ENCODE measurements at regions not wholly inside any gene's neighbourhood (a gene's known extent, or its start where the extent isn't known, plus 50 kb on each side); places are given as distances from the start of the nearest gene placed in this dataset.
"Not testable (repeated sequence)": the region's sequence is repeated elsewhere in the genome, so short reads cannot be mapped to it uniquely, and the experiment has no call there.

DNA sequence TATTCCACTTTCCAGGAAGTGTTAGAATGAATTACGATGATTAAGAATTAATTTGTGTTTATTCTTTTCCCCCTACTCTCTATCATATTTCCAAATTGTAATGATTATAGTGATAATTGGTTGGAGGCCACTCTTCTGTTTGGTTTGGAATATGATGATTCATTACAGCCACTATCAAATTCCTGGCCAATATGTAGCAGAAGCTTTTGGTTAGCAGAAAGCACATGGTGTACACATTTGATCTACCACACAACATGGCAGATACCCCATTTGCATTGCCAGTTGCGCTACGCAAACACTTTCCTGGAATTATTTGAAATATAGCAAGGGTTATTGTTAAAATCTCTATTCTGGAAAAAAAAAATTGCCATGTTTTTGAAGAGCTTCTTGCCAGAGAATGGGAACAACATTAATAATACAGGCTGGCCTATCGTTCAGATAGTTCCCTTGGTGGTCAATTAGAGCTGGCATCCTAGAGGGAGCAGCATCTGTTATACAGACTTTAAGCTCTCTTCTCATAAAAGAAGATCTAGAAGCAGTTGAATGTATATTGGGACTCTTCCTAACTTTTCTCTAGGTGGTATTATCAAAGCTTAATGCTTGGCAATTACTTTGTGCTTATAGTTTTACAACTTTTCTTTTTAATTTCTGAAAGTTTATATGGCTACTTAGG lies 455.0 kb upstream of the ACTBL2 start:
- peak; percentile 36 for DNase-seq

DNA sequence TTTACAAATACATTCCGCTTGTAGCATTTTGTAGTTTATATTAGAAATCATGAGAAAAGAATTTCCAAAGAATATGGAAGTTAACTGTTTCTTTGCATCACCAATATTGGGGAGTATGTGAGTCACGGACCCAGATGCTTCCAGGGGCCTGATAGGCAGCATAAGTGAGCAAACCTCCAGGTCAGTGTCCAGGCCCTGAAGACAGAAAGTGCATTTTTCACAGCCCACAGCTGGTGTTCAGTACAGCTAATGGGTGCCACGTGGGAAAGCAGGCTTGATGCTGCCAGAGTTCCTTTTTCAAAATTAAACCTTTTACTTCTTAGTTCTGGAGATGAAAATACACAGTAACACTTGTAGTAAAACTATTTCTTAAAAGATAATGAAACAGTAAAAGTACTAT lies 454.4 kb upstream of the ACTBL2 start:
- peak; percentile 55 for DNase-seq

DNA sequence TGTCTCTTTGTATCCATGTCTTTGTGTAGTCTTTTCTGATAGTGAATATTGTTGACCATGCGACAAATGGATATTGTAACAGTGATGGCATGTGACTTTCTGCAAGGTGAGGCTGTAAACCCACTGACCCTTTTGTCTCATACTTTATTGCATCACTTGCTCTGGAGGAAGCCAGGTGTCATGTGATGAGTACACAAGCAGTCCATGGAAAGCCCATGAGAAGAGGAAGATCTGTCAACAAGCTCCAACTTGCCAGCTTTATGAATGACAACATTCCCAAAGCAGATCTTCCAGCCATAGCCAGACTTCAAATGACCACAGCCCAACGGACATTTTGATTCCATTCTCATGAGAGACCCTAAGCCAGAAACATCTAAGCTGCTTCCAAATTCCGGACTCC lies 450.1 kb upstream of the ACTBL2 start:
- no peak for DNase-seq

DNA sequence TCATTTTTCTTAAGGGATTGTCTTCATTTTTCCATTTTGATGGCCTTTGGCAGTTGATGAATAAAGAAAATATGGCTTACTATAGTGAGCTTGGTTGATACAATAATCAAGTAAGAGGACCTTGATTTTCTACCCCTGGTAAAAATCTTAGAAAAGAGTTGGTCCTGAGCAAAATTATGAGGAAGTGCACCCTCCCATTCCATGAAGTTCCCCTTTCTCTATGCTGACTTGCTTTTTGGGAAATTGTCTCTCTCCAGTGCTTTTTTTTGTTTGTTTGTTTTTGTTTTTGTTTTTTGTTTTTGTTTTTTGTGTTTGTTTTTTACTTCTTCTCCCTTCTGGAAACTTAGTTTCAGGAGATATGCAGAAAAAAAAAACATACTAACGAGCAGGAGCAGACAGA lies 449.2 kb upstream of the ACTBL2 start:
- DNase-seq: no peak

DNA sequence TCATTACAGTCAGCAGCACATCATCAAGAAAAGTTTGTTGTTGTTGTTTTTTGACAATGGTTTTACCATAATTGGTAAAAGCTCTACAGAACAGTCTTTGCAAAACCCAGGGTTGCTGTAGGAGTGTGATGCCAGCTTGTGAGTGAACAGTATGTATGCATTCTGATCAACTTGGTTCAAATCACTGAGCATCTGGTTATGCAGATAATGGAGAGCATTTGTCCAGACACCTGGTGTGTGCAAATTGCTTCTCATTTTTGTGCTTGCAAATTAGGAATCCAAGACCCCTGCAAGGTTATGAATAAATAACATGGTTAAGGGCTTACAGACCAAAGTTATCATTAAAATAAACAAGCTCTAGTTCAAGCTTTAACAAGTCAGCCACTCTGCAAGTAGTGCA lies 448.7 kb upstream of the ACTBL2 start:
- DNase-seq: no peak

DNA sequence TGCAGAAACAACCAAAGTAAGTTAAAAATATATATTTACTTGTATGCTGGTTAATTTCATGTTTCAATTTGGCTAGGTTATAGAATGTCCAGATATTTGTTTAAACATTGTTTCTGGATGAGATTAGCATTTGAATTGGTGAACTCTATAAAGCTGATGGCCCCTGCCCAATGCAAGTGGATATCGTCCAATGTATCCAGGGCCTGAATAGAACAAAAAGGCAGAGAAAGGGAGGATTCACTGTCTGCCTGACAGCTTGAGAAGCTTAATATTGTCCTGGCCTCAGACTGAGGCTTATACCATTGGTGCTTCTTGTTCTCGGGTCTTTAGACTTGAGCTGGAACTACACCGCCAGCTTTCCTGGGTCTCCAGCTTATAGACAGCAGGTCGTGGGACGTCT lies 446.7 kb upstream of the ACTBL2 start:
- no peak for DNase-seq

DNA sequence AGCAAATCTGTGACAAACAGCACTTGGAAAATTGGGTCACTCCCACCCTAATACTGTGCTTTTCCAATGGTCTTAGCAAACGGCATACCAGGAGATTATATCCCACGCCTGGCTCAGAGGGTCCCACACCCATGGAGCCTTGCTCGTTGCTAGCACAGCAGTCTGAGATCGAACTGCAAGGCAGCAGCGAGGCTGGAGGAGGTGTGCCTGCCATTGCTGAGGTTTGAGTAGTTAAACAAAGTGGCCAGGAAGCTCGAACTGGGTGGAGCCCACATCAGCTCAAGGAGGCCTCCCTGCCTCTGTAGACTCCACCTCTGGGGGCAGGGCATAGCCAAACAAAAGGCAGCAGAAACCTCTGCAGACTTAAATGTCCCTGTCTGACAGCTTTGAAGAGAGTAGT lies 440.5 kb upstream of the ACTBL2 start:
- not testable (repeated sequence) for DNase-seq

DNA sequence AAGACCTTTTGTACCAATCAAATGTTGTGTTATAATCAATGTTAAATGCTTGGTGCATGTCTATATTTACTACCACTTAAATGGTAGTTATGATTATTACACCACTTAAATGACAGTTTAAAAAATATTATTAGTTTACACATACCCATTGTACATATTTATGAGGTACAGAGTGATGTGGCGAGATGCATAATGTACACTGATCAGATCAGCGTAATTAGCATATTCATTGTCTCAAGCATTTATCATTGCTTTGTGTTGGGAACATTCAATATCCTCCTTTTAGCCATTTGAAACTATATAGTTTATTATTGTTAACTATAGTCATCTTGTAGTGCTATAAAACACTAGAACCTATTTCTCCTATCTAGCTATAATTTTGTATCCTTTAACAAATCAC lies 434.4 kb upstream of the ACTBL2 start:
- DNase-seq: no peak

DNA sequence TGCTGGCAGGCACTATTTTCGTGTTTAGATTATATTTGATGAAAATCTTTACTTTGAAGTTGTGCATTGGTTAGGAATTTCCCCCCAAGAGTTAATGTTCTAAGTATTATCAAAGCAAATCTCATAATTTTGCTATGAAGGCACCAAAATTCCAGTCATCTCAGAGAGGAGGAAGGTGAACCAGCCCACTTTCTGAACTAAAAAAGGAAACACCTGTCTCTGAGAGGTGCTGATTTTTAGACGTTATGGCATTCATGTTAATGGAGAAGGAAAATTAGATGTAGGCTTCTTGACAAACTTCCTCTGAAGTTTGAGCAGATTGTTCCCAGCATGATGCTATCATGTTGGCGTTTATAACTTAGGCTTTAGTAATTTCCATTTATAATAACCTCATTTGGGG lies 432.9 kb upstream of the ACTBL2 start:
- no peak for DNase-seq

DNA sequence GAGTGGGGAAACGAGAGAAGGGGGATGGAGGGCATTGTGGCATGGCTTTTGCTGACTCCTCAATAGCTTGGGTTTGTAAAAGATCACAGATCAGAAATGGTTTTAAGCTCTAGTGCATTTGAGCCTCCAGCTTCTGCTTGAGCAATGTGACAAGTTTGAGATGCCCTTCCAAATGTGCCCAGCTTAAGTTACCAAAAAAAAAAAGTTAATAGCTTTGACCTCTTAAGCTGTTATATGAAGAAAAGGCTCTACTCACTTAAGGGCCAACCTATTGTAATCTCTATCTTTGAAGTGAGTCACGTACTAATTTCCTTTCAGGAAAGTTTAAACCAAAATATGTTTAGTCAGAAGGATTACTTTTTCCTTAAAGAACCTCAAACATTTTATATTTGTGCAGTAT lies 428.8 kb upstream of the ACTBL2 start:
- no peak for DNase-seq

DNA sequence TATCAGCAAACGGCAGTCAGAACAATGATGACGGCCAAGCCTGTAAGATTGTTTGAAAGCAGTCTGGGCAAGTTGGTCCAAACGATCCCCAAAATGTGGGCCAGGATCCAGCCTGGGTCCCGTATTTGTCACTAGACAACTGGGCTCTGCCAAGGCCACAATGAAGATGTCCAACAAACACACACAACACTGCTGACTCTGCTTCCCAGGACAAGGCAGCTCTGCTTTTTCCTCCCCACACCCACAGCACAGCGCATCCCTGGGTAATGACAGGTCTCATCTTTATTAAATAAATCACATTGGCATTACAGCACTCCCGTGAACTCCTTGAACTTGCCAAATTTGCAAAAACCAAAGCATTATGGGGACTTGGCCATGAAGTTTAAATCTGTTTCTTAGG lies 424.1 kb upstream of the ACTBL2 start:
- no peak for DNase-seq

DNA sequence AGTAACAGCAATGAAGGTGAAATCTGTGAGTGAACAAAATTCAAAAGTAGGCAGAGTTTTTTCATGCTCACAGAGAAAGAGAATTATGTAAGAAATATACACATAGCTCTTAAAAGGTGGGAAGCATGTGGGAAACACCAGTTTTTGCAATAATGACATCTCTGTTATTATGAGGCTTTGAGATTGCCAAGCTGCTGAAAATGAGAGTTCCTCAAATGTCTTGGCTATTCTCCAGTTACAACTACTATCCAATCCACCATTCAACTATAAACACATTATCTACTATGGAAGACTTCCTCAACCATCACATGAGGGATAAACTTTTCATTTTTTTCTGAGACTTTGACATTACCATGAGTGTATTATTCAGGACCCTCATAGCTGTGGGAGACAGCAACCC lies 420.8 kb upstream of the ACTBL2 start:
- peak; percentile 20 for DNase-seq

DNA sequence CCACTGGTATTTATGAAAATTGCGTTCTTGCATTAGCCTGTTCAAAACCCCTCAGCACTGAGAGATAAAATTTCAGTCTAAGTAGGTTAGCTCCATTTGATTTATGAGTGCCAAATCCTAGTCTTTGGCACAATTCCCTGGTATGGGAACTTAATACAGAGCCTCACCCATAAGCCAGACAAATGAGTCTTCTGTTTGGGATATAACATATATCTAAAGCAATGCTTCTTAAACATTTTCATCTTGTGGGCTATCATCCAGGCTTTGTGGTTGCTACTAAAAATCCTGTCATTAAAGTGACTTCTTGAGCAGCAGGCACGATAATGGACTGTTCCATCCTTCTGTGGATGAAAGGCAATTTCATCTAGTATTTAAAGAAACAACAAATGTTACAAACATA lies 419.5 kb upstream of the ACTBL2 start:
- peak; percentile 75 for DNase-seq

DNA sequence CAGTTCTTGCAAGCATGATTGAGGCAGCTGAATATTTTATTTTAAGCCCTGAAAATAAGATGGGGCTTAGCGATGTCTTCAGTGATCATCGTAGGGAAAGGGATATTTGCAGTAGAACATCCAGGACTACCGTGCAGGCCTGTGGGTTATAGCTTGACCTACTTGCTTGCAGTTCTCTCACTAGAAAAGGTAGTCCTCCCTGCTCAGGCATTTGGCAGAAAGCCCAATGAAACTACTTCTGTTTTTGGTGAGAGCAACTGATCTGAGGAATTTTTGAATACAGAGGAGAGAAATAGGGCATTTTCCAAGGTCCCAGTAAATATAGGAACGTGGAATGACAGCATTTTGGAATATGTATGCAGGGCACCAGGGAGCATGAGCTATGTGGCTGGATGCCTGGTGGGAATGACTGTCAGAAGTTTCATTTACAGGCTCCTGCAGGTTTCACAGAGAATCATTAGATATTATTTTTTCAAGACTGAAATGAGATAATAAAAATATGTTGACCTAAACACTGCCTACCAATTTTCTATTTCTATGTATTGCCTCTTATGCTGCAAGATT lies 417.9 kb upstream of the ACTBL2 start:
- no peak for DNase-seq

DNA sequence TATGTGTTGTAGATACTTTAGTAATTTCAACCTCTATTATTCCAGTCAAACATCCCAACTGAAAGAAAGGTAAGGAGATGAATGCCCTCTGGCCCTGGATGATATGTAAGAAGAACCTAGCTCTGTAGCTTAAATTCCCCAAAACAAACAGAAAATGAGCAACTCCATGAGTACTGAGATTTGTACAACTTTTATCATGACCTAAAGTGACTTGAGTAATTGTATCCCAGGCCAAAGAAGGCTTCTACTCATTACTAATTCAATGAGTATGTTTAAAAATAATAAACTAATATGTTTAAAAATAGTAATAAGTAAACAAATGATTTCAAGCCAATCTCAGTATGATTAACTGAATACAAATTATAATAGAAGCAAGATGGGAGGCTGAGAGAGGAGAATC lies 414.0 kb upstream of the ACTBL2 start:
- no peak for DNase-seq

DNA sequence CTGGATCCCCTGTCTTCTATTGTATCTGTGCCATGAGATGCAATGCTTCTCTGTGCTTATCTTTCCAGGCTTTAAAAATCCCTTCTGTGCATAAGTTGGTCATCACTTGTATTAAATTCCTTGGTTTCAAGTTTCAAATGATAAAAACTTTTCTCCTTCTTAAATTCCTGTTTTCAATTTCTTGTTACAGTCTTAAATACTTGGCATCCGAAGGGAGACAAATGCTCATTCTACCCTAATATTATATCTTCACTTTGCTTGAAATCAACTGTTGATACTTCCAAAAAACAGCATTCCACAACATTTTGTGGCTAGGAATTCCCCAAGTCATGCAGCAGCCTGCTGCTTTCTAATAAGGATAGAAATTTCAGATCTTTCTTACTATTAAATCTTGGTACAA lies 413.2 kb upstream of the ACTBL2 start:
- DNase-seq: peak; percentile 69

DNA sequence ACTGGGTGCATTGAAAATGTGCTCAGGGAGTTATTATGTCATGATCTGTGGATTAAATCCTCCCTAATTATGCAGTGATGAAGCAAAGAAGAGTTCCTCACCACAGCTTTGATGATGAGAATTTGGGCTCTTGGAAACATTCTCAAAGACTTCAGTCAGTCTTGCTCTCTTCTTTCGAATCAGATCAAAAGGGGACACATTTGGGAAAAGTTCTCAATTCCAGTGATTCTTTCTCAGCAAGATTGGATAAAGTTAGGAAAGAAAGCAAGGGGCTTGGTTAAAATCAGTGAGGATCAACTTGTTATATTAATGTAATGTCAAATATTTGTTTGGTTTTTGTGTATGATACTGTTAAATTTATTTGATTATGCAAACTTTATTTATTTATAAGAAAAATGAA lies 411.3 kb upstream of the ACTBL2 start:
- DNase-seq: no peak

DNA sequence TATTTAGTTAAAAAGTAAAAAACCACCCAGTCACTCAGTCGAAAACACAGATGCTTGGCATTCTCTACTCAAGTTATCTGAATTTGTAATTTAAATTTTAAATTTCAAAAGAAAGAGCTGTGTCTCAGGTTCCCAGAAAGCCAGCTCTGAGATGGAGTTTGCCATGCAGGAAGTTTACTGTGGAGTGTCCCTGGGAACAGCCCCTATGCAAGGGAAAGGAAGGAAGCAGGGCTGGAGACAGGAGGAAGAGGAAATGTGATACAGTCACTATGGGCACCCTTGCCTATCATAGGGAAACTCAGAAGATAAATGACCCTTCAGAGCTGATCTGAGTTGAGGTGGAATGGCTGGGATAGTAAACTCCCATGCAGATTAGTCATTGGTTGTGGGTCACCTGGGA lies 408.8 kb upstream of the ACTBL2 start:
- DNase-seq: no peak

DNA sequence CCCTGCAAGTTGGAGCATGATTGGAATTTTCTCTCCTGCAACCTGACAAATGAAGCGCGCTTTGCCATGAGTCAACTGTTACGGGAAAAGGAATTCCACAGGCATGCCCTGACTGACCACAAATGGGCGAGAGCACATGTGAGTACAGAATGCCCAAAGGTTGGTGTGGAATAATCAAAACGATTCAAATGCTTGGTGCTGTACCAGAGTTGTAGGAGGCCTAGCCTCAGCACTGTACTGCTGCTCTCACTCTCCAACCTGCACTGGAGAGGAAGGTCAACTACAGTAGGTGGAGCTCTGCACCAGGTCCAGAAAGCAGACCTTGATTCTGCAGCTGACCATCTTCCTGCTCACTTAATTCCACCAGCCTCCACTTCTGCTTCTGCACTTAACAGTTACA lies 406.9 kb upstream of the ACTBL2 start:
- DNase-seq: peak; percentile 93

DNA sequence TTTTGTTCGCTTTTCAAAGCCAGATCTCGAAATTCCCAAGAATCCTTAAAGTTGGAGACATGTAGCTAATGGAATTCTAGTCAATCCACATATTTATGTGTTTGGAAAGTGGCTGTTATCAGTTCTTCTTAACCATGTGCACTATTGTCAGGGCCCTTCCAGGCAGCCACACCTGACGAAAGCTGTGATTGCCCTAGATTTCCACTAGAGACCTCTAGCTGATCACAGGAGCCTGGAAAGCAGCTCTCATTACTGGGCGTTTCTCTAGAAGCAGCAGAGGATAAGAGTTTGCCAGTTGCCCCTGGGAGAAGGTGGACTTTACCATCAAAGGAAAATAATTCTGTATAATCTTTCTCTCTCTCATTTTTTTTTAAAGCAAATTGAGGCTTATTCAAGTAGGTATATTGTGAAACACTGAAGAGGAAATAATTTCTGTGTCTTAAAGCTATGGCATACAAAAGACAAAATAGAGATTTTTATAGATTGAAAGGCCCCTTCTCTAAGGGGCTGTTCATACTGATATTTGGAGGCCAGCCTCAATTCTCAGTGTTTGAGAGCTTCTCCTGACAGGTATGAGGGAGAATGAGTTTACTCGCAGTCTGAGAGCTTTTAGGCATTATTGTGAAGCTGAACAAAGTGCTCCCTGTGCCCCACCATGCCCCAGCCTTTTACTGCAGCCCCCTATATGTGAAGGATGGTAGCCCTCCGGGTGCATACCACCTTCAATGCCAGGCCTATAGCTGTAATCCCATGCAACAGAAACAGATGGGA lies 405.4 kb upstream of the ACTBL2 start:
- peak; percentile 71 for DNase-seq

DNA sequence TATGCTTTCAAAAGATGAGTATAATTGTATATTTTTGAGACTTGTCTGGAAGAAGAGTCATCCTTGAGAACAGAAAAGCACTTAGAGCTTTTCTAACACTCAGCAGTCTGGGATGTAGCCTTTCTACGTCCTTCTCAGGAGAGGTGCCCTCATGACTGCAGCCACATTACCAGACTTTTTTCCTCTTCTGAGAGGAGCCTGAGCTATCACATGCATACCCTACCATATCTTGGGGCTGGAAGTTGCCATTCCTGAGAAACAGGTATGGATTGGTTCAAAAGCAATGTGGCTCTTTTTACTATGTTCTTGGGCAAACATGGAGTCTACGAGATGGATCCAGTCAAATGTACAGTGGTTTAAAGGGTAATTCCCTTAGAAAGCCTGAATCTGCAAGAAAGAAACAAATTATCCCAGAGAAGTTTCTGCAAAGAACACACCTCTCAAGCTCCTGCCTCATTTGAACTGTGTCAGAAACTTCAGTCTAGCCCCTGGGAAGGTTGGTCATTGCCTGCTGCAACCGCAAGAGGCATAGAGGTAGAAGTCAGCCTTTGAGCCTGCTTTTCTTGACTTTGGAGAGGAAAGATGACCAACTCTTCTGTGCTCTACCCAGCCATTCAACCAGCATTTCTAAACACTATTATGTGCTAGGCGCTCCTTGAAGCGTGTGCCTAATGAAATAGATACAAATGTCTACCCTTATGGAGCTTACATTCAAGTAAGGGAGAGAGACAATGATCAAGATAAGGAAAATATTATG lies 401.9 kb upstream of the ACTBL2 start:
- DNase-seq: no peak

DNA sequence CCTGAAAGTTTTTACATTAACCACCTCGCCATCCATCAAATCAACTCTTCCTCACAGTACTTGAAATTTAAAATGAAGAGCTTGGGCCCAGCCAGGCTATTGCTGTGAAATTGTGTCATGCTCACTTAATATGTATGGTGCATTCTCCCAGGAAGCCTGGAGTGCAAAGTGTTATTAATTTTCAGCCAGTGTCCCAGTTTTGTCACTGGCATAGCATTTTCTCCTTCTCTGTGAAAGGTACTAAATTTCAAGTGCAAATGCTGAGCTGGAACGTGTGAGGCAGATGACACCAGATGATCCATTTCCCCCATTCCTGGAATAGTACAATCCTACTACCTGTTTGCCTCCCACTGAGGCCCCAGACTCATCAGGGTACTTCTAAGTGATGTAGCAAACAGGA lies 397.6 kb upstream of the ACTBL2 start:
- DNase-seq: no peak

DNA sequence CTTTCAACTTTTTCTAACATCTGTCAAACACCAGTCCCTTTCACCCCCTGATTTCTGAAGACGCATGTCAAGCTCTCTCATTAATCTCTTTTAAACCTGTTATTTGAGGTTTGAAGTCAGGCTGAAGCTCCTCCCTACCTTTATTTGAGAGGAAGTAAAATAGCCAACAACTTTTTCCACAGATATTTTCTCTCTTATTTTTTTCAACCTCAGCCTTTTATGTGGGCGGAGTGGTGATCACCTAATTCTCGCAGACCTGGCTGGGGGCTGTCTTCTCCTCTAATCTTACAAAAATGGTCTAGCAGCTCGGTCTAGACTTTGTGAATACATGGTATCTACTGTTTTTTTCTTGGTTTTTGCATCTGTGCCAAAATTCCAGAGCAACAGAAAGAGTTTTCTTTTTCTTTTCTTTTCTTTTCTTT lies 395.7 kb upstream of the ACTBL2 start:
- DNase-seq: no peak

Data from fibroblast of skin of abdomen (primary cell).